PFSK-1 (cell line): ENCODE measurements at regions not wholly inside any gene's neighbourhood (a gene's known extent, or its start where the extent isn't known, plus 50 kb on each side); places are given as distances from the start of the nearest gene placed in this dataset.

Experiments used
- FOXP2 ChIP-seq: optimal IDR thresholded peaks from 2 replicates; pipeline ENCODE3; 2011; ENCODE audit warnings: borderline replicate concordance, control low read depth, inconsistent platforms; ENCODE audit not compliant: insufficient read depth; ENCODE audit errors: extremely low read length, extremely low read depth
- POLR2AphosphoS5 ChIP-seq: IDR thresholded peaks from 2 replicates; pipeline ENCODE4 v1.6.1; 2012; ENCODE audit warnings: low read depth, mild to moderate bottlenecking, control low read depth, low read length, moderate library complexity
- SIN3A ChIP-seq: IDR thresholded peaks from 2 replicates; pipeline ENCODE4 v1.6.1; 2012; ENCODE audit warnings: mild to moderate bottlenecking, low read length, moderate library complexity, borderline replicate concordance; ENCODE audit not compliant: insufficient read depth
- TAF1 ChIP-seq: IDR thresholded peaks from 2 replicates; pipeline ENCODE4 v1.6.1; 2012; ENCODE audit warnings: low read length, control low read depth, borderline replicate concordance; ENCODE audit not compliant: insufficient read depth
- TF ChIP-seq, protein P1 (sequence below), 2 experiments: IDR thresholded peaks; 2 replicates each; pipeline versions ENCODE4 v1.6.1 to v1.8.0; 2011 to 2012; ENCODE audit warnings: low read depth in 2 of 2, low read length in 2 of 2, control low read depth in 1 of 2, inconsistent platforms in 1 of 2, mild to moderate bottlenecking in 1 of 2, moderate library complexity in 1 of 2; ENCODE audit not compliant: insufficient read depth in 1 of 2

DNA sequence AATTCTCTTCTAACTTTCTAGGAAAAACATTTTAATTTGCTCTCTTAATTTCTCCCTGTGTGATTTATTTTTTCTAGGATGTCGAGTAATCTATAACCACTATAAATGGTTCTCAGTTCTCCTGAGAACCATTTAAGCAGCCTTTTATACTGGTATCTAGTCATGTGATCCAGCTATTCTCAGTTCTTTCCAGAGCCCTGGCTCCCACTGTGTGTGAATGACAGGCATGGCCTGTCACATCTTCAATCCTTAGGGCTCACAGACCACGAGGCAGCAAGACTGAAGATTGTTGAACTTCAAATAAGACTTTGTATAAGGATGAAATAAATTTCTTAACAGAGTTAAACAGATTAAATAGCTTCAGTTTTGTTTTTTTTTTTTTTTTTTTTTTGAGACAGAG lies 219.4 kb downstream of the HNMT start:
- no peak for TF ChIP-seq TAF1
- TF ChIP-seq POLR2AphosphoS5: no peak
- TF ChIP-seq FOXP2: no peak
- TF ChIP-seq SIN3A: no peak
- TF ChIP-seq, protein P1, sequence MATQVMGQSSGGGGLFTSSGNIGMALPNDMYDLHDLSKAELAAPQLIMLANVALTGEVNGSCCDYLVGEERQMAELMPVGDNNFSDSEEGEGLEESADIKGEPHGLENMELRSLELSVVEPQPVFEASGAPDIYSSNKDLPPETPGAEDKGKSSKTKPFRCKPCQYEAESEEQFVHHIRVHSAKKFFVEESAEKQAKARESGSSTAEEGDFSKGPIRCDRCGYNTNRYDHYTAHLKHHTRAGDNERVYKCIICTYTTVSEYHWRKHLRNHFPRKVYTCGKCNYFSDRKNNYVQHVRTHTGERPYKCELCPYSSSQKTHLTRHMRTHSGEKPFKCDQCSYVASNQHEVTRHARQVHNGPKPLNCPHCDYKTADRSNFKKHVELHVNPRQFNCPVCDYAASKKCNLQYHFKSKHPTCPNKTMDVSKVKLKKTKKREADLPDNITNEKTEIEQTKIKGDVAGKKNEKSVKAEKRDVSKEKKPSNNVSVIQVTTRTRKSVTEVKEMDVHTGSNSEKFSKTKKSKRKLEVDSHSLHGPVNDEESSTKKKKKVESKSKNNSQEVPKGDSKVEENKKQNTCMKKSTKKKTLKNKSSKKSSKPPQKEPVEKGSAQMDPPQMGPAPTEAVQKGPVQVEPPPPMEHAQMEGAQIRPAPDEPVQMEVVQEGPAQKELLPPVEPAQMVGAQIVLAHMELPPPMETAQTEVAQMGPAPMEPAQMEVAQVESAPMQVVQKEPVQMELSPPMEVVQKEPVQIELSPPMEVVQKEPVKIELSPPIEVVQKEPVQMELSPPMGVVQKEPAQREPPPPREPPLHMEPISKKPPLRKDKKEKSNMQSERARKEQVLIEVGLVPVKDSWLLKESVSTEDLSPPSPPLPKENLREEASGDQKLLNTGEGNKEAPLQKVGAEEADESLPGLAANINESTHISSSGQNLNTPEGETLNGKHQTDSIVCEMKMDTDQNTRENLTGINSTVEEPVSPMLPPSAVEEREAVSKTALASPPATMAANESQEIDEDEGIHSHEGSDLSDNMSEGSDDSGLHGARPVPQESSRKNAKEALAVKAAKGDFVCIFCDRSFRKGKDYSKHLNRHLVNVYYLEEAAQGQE (IDR thresholded peaks at IDR 0.05; ENCODE audit: insufficient read depth in 1 of 2, low read depth in 2 of 2, low read length in 2 of 2): no peak
